Right ventricle myocardium superior (tissue), 1 donor: ENCODE measurements at regions not wholly inside any gene's neighbourhood (a gene's known extent, or its start where the extent isn't known, plus 50 kb on each side); places are given as distances from the start of the nearest gene placed in this dataset.

Source experiments
- ATAC-seq: fragments of 200-7000 bp; cut with Tn5 transposase; one replicate; pipeline ENCODE4 v1.9.1; 2020; ENCODE audit warnings: mild to moderate bottlenecking; ENCODE audit not compliant: poor library complexity
- DNase-seq: peaks from one replicate; pipeline ENCODE4 v3.0.0-alpha.2; 2020
- intact Hi-C: fragments of 100-400 bp; cut with DNase I; formaldehyde crosslinking; loops from one replicate; pipeline ENCODE4 v1.11.2; 2022
- donor health status: DM: no; HTN: yes; CAD: no; lungs with severe emphysema.

GRCh38 chr11:15594607-15595006 is 479.9 kb downstream of the INSC start:
- ATAC-seq: no peak
- intact Hi-C loops: no loop called here
- DNase-seq: no peak

GRCh38 chr11:15599376-15599775 is 484.7 kb downstream of the INSC start:
- DNase-seq (no peak), ATAC-seq (no peak)
- intact Hi-C loops: no loop called here

DNA sequence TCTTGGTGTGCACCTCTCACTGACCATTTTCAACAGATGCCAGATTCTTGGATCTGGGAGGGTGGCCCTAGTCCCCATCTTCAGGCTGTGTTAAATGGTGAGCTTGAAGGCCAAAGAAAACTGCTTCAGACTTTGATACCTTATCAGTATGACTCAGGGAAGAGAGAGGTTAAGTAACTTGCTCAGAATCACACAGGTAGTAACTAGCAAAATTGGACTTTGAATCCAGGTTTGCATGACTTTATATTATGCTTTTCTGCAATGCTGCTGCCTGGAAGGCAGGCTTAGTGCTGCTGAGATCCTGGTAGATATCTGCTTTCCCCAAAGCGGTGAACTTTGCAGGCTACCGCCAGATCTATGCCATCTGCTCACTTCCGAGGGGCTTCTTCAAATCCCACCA is 487.3 kb downstream of the INSC start:
- ATAC-seq (no peak), DNase-seq (no peak)
- intact Hi-C loops: no loop called here

DNA sequence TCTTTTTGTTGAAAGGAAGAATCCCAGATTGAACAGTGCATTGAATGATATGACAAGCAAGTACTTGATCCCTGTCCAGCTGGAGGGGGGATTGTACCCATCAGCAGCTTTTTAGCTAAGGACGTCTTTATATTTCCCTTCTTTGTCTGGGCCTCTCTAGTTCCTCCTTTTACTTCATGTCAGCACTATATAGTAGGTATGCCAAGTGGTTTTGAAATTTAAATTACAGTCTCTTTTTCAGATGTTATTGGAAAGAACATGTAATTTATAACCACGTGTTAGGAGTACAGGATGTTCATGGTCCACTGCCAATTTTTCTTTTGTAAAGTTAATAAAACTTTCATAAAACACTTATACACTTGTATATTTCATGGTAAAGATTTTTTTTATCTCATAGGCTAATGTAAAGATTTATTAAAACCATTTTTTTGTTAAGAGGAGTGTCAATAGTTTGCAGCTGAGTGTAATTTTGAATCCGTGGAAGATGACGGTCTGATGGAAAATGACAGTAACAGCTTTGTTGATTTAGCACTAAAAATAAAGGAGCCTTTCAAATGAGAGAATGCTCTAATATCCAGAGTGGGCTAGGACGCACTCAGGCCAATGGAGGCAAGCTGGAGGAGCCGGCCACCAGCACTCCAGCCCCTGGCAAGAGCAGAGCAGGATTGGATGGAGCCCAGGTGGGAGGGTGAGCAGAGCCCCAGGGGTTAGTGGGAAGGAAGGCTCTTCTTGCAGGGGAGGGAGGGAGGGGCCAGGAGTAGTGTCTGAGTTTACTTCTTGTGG is 488.3 kb downstream of the INSC start:
- intact Hi-C loops: no loop called here
- ATAC-seq: peak; percentile 53
- DNase-seq: peak; percentile 59

GRCh38 chr11:15605094-15605493 is 490.4 kb downstream of the INSC start:
- intact Hi-C loops: no loop called here
- no peak for DNase-seq
- peak; percentile 73 for ATAC-seq

DNA sequence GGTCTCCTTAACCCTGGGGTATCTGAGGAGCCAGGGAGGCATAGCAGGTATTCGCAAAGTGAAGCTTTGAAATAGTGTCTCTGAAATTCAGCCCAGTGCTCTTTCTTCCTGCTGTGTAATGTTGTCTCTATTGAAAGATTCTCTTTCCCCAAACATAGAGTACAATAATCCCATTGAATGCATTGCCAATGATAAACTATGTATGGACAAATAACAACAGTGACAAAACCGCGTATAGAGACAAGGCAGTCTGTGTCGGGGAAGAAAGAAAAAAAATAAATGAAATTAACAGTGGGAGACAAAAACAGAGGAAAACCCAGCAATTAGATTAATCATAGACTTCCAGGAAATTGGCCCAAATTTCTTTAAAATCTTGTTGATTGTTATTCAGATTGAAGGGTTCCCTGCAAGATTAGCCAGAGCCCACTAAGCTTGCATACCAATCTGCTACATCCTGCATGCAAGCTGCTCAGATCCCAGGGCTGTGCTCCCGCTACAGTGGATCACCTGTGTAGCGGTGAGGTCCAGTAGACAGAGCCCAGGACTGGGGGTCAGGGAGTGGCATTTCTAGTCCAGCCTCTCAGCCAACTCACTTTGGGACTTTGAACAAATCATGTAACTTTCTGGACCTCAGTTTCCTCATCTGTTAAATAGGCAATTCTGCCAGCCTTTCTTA is 492.8 kb downstream of the INSC start:
- DNase-seq (no peak), ATAC-seq (no peak)
- intact Hi-C loops: no loop called here

- intact Hi-C loops: no loop called here
- DNase-seq (no peak), ATAC-seq (no peak)
These were observed 494.7 kb downstream of the INSC start for GRCh38 chr11:15609445-15609844.

DNA sequence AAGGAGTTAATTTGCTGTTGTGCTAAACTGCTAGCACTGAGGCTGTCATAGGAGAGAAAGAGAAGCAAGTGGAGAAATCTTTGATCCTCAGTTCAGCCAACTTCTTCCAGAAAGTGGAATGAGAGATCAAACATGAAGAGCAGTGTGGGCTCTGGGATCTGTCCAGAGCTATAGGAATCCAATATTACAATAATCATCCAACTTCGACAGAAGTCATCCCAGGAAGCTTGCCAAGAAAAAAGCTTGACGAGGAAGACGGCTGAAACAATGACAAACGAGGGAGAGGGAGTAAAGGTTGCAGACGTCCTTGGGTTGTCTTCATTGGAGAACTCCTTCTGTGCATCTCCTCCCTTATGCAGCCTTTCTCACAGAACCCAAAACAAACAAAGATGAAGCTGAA is 496.2 kb downstream of the INSC start:
- intact Hi-C loops: no loop called here
- no peak for DNase-seq
- ATAC-seq: no peak

GRCh38 chr11:15613251-15613650 is 498.5 kb downstream of the INSC start:
- ATAC-seq (no peak), DNase-seq (no peak)
- intact Hi-C loops: no loop called here

DNA sequence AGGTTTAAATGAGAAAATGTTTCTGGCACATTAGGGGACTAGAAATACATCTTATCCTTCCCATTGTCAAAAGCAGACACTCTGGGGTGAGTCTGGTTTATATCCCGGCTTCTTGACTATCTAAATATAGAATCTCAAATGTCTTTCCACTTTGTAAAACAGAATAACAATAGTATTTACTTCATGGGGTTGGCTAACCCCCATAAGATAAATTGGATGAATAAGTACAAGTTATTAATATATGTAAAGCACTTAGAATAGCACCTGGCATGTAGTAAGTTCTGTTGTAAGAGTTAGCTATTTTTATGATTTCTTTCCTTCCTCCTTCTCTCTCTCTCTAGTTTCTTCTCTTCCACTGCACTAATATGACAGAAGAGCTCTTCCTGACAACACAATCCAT is 499.1 kb downstream of the INSC start:
- DNase-seq: no peak
- peak; percentile 32 for ATAC-seq
- intact Hi-C loops: no loop called here

- DNase-seq (no peak), ATAC-seq (peak; percentile 88)
- intact Hi-C loops: no loop called here
These were observed 500.8 kb downstream of the INSC start for GRCh38 chr11:15615398-15616096.

DNA sequence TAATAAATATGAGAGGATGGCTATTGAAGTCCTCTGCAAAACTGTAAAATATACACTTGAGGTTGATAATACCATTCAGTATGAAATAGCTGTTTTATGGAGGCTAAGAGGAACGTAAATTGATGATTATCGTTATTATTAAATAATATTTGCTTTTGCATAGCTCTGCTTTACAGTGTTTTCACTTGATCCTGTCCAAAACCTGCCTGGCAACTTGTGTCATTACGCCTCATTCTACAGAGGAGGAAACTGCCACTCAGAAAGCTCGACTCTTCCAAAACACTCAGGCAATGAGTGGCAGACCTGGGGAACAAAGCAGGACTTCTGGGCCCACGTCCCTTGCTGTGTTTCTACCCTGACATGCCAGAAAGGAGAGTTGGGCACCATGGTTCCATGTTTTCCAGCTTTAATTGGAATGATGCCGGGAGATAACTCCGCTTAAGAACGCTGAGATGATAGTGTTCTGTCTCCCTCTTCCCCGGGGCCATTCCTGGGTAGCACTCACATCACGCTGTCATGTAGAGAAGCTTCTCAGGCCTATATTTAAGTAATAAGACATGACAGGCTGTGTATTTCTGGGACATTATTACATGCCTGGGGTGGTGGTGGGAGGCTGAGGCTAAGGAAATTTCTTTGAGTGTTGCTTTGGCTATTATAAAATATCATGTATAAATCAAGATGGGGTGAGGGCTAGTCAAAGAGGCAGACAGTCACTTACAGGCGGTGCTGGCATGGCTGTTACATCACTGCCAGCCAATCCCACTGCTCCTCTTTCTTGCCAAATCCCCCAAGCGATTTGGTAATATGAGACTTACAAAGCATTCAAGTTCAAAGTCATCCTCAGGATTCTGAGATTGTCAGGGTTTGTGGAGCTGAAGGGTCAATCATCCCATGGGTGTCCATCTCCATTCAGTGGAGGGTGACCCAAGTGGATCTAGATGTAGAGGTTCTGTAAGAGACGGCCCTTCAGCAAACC is 501.7 kb downstream of the INSC start:
- ATAC-seq: no peak
- intact Hi-C loops: no loop called here
- no peak for DNase-seq

DNA sequence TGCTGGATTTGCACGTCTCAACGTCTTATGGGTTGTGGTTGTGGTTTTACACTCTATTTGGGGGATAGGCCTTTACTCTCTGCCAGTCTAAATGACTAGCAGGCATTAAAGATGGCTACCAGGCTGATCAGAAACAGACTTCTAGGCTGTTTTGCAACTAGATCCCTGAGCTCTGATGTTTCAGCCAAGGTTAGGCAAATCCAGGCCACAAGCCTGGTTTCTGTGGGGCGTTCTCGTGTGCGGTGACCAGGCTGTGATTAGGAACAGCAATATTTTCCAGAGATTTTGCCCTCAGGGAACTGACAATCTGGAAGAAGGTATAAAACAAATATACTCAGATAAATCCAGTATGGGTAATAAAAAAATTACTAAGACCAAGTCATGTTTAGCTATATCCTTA is 502.4 kb downstream of the INSC start:
- no peak for ATAC-seq
- intact Hi-C loops: no loop called here
- no peak for DNase-seq

GRCh38 chr11:15618583-15619032 is 503.9 kb downstream of the INSC start:
- DNase-seq: no peak
- intact Hi-C loops: no loop called here
- no peak for ATAC-seq

GRCh38 chr11:15621565-15621964 is 506.8 kb downstream of the INSC start:
- intact Hi-C loops: no loop called here
- ATAC-seq: no peak
- no peak for DNase-seq

- ATAC-seq (no peak), DNase-seq (no peak)
- intact Hi-C loops: no loop called here
These were observed 507.6 kb downstream of the INSC start for GRCh38 chr11:15622231-15622890.

- ATAC-seq (no peak), DNase-seq (no peak)
- intact Hi-C loops: no loop called here
These were observed 510.0 kb downstream of the INSC start for GRCh38 chr11:15624701-15625100.

DNA sequence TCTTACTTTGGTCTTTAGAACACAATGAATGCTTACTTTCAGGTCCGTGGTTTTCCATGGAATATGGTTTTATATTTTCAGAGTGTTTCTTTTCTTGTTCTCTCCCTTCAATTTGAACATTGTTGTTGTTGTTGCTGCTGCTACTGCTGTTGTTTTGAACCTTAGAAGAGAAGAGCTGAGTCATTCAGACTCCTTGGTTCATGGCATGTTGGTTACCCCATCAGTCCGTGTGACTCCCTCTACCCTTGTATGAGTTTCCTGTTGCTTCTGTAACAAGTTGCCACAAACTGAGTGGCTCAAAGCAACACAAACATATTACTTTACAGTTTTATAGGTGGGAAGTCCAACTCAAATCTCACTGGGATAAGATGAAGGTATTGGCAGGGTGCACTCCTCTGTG is 511.0 kb downstream of the INSC start:
- ATAC-seq (no peak), DNase-seq (no peak)
- intact Hi-C loops: no loop called here
